Brain microvascular endothelial cell (primary cell): ENCODE measurements at regions not wholly inside any gene's neighbourhood (a gene's known extent, or its start where the extent isn't known, plus 50 kb on each side); places are given as distances from the start of the nearest gene placed in this dataset.

Experiments
- DNase-seq: peaks from one replicate; pipeline ENCODE4 v3.0.0-alpha.2; 2020
- H3K27ac ChIP-seq: fragments of 250-450 bp; sonication (Bioruptor Pico); 2 replicates; pipeline ENCODE4 v1.5.1; 2020; ENCODE audit warnings: mild to moderate bottlenecking, moderate library complexity
- H3K27me3 ChIP-seq: fragments of 250-450 bp; sonication (Bioruptor Pico); replicated peaks from 2 replicates; pipeline ENCODE4 v1.5.1; 2020; ENCODE audit warnings: mild to moderate bottlenecking
- H3K36me3 ChIP-seq: fragments of 250-450 bp; sonication (Bioruptor Pico); replicated peaks from 2 replicates; pipeline ENCODE4 v1.5.1; 2020; ENCODE audit warnings: mild to moderate bottlenecking
- H3K4me3 ChIP-seq: 2 replicates; pipeline ENCODE4 v1.5.1; 2011; ENCODE audit warnings: low read depth, mild to moderate bottlenecking, control low read depth, low read length, moderate library complexity
- in situ Hi-C: cut with HindIII; loops from 2 replicates; pipeline ENCODE4 v1.10.0; 2017; ENCODE audit warnings: low sequenced_read_pairs, low pct_ligation_motif_present
- TF ChIP-seq, protein P1 (sequence below): IDR thresholded peaks from 2 replicates; pipeline ENCODE4 v1.5.1; 2011; ENCODE audit warnings: low read depth, mild to moderate bottlenecking, moderate library complexity, low read length, control low read depth, inconsistent platforms; ENCODE audit errors: missing control alignments

DNA sequence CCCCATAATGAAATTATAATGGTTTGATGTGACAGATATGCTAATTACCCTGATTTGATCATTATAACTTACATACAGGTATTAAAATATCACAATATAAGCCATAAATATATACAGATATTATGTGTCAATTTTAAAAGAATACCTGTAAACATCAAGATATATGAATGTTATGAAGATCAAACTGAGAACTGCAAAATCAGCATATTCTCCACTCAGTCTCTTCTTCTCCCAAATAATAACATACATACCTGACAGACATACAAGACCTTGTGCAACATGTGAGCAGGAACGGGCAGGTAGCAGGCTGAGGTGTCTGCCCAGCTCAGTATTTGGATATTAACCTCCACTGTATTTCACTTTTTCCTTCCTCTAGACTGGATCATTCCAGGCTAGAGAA, 547.2 kb downstream of the UQCRFS1 start:
- Histone ChIP-seq H3K36me3 (no peaks in the 10 kb centered on the region), H3K4me3 (no peak overlapping the region), H3K27me3 (no peaks in the 10 kb centered on the region), H3K27ac (no peak overlapping the region)
- no peak for DNase-seq
- TF ChIP-seq, protein P1, sequence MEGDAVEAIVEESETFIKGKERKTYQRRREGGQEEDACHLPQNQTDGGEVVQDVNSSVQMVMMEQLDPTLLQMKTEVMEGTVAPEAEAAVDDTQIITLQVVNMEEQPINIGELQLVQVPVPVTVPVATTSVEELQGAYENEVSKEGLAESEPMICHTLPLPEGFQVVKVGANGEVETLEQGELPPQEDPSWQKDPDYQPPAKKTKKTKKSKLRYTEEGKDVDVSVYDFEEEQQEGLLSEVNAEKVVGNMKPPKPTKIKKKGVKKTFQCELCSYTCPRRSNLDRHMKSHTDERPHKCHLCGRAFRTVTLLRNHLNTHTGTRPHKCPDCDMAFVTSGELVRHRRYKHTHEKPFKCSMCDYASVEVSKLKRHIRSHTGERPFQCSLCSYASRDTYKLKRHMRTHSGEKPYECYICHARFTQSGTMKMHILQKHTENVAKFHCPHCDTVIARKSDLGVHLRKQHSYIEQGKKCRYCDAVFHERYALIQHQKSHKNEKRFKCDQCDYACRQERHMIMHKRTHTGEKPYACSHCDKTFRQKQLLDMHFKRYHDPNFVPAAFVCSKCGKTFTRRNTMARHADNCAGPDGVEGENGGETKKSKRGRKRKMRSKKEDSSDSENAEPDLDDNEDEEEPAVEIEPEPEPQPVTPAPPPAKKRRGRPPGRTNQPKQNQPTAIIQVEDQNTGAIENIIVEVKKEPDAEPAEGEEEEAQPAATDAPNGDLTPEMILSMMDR = no peak
- in situ Hi-C loops = no loop called here

DNA sequence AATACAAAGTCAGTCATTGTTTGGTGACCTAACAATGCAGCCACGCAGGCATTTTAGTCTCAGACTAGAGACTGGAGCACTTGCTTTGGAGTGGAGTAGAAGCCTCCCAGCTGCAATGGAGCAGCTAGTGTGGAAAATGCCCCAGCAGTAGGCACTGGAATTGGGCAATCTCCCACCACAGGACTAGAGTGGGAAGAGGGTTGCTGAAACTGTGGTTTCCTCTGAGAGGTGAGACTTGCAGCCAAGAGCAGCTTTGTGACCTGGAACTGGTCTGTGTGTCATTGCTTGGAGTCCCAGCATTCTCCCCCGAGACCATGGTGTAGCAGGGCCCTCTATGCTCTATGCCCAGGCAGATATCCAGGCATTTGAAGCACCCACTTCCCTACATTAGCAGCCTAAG, 556.3 kb downstream of the UQCRFS1 start:
- in situ Hi-C loops = no loop called here
- H3K27me3 ChIP-seq = no peaks in the 10 kb centered on the region
- H3K27ac ChIP-seq = no peak overlapping the region
- TF ChIP-seq, protein P1 = no peak
- H3K36me3 ChIP-seq = no peaks in the 10 kb centered on the region
- DNase-seq = no peak
- H3K4me3 ChIP-seq = no peak overlapping the region

DNA sequence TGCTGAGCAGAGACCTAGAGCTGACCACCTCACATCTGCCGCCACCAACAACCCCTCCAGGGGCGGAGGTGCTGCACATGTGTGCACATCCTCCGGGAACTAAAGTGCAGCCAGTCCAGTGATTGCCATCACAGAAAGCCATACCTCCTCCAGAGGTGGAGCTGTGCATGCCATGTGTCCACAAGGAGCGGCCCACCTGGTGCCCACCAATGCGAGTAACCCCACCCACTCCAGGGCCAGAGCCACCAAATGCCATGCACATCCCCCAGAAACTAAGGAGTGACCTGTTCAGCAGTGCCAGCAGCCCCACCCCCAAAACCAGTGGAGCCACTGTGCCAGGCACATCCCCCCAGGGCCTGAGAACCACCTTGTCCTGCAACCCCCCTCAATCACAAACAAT, 557.9 kb downstream of the UQCRFS1 start:
- Histone ChIP-seq H3K36me3 (no peaks in the 10 kb centered on the region), H3K27ac (no peak overlapping the region), H3K27me3 (no peaks in the 10 kb centered on the region), H3K4me3 (no peak overlapping the region)
- DNase-seq = no peak
- TF ChIP-seq, protein P1 = no peak
- in situ Hi-C loops = no loop called here

DNA sequence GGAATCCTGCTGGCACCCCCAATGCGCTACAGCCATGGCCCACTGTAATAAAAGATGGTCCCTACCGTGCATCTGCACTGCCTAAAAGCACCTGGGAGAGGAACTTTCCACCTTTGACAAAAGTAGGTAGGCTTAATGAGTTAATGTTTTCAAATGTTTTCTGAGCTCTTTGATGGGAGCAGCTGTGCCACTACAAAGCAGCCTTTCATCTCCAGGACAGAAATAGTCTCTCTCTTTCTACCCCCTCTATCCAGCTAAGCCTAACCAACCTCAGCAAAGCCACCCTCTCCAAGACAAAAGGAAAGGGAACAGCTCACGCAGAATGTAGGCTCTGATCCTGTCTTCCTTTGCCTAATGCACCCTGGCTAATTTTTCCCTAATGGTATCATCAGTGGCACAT, 560.2 kb downstream of the UQCRFS1 start:
- no peaks in the 10 kb centered on the region for H3K36me3 ChIP-seq
- no peak overlapping the region for H3K4me3 ChIP-seq
- no peak overlapping the region for H3K27ac ChIP-seq
- TF ChIP-seq, protein P1 = no peak
- in situ Hi-C loops = no loop called here
- H3K27me3 ChIP-seq = no peaks in the 10 kb centered on the region
- DNase-seq = no peak

DNA sequence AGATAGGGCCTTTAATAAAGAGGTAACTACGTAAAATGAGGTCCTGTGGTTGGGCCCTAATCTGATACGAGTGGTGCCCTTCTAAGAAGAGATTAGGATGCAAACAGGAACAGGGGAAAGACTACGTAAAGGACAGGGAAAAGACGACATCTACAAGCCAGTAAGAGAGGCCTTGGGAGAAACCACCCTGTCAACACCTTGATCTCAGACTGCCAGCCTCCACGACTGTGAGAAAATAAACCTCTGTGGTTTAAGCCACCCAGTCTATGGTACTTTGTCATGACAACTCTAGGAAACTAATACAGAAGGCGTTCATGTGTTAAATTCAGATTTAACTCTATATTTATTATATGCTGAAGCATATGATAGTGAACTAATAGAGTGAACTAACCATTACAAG, 566.3 kb downstream of the UQCRFS1 start:
- no peak for DNase-seq
- in situ Hi-C loops = no loop called here

DNA sequence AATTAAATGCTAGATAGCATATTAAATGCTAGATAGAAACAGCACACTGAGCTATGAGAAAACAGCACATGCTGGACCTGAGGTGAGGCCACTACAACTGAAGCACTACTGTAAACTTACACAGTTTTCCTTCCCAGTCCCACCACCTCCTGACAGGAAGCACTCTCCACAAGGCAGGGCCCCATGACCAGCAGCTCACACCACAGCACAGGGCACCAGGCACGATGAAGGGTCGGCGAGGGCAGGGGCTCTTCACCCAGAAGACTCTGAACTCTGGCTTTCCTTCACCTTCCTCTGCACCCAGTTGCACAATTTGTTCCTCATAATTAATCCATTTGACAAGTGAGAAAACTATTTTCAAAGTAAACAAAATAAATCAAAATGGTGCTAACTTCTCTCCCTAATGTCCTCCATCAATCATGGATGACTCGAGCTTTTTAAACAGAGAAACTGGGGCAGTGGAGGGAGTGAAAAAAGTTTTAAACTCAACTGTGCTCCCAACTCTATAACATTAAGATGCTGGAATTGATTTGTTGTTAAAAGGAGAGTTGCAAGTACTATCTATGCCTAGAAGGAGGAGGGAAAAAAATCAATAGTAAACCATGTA, 568.7 kb downstream of the UQCRFS1 start:
- H3K27ac ChIP-seq = no peak overlapping the region
- in situ Hi-C loops = no loop called here
- H3K4me3 ChIP-seq = no peak overlapping the region
- no peaks in the 10 kb centered on the region for H3K36me3 ChIP-seq
- no peaks in the 10 kb centered on the region for H3K27me3 ChIP-seq
- no peak for DNase-seq
- TF ChIP-seq, protein P1 = no peak

More for the DNA sequence above, 566.3 kb downstream of the UQCRFS1 start:
- Histone ChIP-seq H3K4me3 (no peak overlapping the region), H3K27ac (no peak overlapping the region), H3K36me3 (no peaks in the 10 kb centered on the region), H3K27me3 (no peaks in the 10 kb centered on the region)
- TF ChIP-seq, protein P1 = no peak
